CD4-positive, alpha-beta T cell (primary cell): ENCODE measurements at regions not wholly inside any gene's neighbourhood (a gene's known extent, or its start where the extent isn't known, plus 50 kb on each side); places are given as distances from the start of the nearest gene placed in this dataset.

Experiments
- ATAC-seq: fragments of 200-7000 bp; cut with Tn5 transposase; one replicate; pipeline ENCODE4 v1.10.0; 2022; ENCODE audit warnings: mild to moderate bottlenecking; ENCODE audit not compliant: poor library complexity
- CTCF ChIA-PET: fragments of 350-600 bp; sonication (Branson Sonifier 250); formaldehyde crosslinking; loops from one replicate; lab custom pipeline; 2021; ENCODE audit warnings: antibody characterized with exemption, inconsistent platforms; lab: Charles Lee
- POLR2A ChIA-PET: fragments of 350-600 bp; sonication (Branson Sonifier 250); formaldehyde crosslinking; loops from one replicate; lab custom pipeline; 2021; ENCODE audit warnings: antibody characterized with exemption, inconsistent platforms; lab: Charles Lee
- DNase-seq, 14 experiments: peaks; one replicate each; pipeline ENCODE4 v3.0.0-alpha.2; 2013 to 2020; ENCODE audit warnings: mixed read lengths in 2 of 14
- H3K27ac ChIP-seq, 2 donors: one replicate each; pipeline versions ENCODE4 v1.5.1 to v1.7.0; 2013; ENCODE audit warnings: low read length in 2 of 2, low read depth in 1 of 2, mild to moderate bottlenecking in 1 of 2
- H3K27me3 ChIP-seq, 2 experiments: 1 replicate in 1 of 2; 2 replicates in 1 of 2; pipeline versions ENCODE4 v1.6.1 to v1.7.0; 2013; ENCODE audit warnings: low read length in 2 of 2, control low read depth in 1 of 2, mild to moderate bottlenecking in 1 of 2, moderate library complexity in 1 of 2; ENCODE audit not compliant: insufficient read depth in 2 of 2, control insufficient read depth in 1 of 2
- H3K36me3 ChIP-seq: one replicate; pipeline ENCODE4 v1.6.1; 2013; ENCODE audit warnings: low read length, control low read depth; ENCODE audit not compliant: insufficient read depth
- H3K4me1 ChIP-seq: one replicate; pipeline ENCODE4 v1.6.1; 2013; ENCODE audit warnings: low read length, control low read depth; ENCODE audit not compliant: insufficient read depth
- H3K4me3 ChIP-seq: one replicate; pipeline ENCODE4 v1.5.1; 2013; ENCODE audit warnings: mild to moderate bottlenecking, low read length, moderate library complexity
- H3K9me3 ChIP-seq, 2 experiments: 1 replicate in 1 of 2; 2 replicates in 1 of 2; pipeline versions ENCODE4 v1.6.1 to v1.7.0; 2013; ENCODE audit warnings: low read length in 2 of 2, mild to moderate bottlenecking in 2 of 2, control low read depth in 1 of 2, moderate library complexity in 1 of 2; ENCODE audit not compliant: control insufficient read depth in 1 of 2, insufficient read depth in 1 of 2
- H3K27ac Mint-ChIP-seq: one replicate; pipeline ENCODE4 v1.8.0; 2020; ENCODE audit warnings: mixed read lengths
- H3K27me3 Mint-ChIP-seq: one replicate; pipeline ENCODE4 v1.8.0; 2021; ENCODE audit warnings: mixed read lengths
- H3K36me3 Mint-ChIP-seq: one replicate; pipeline ENCODE4 v1.8.0; 2021; ENCODE audit warnings: low read depth, mixed read lengths
- H3K4me1 Mint-ChIP-seq: one replicate; pipeline ENCODE4 v1.8.0; 2021; ENCODE audit warnings: low read depth, mixed read lengths
- H3K4me3 Mint-ChIP-seq: one replicate; pipeline ENCODE4 v1.8.0; 2020; ENCODE audit warnings: mild to moderate bottlenecking, mixed read lengths
- H3K9me3 Mint-ChIP-seq: one replicate; pipeline ENCODE4 v1.8.0; 2020; ENCODE audit warnings: mixed read lengths
- CTCF ChIP-seq: fragments of 200-600 bp; IDR thresholded peaks from one replicate; pipeline ENCODE4 v1.8.0; 2022; ENCODE audit warnings: antibody characterized with exemption, mild to moderate bottlenecking
- intact Hi-C, 2 experiments: fragments of 100-400 bp; cut with DNase I in 1 of 2; cut with micrococcal nuclease in 1 of 2; formaldehyde crosslinking; loops; one replicate each; pipeline versions ENCODE4 v1.15.1 to v1.9.0; 2023 to 2025; cut with DNase I, micrococcal nuclease

GRCh38 chr4:4735136-4735750, 124.2 kb upstream of the MSX1 start:
- H3K4me3 ChIP-seq, result no peak overlapping the region

GRCh38 chr4:4734425-4734824, 125.0 kb upstream of the MSX1 start:
- no peak overlapping the region for H3K4me3 ChIP-seq
- ATAC-seq (no peak), DNase-seq (no peak)
- CTCF ChIA-PET, result no interaction called here
- no peak overlapping the region for H3K27ac Mint-ChIP-seq
- no peaks in the 10 kb centered on the region for H3K4me1 Mint-ChIP-seq
- no peak for TF ChIP-seq CTCF
- no peak overlapping the region for H3K27ac ChIP-seq
- intact Hi-C loops, result no loop called here
- H3K4me3 Mint-ChIP-seq, result no peak overlapping the region
- H3K9me3 Mint-ChIP-seq, result peaks cover 9% of the 10 kb centered on the region
- POLR2A ChIA-PET, result no interaction called here
- H3K4me1 ChIP-seq, result no peaks in the 10 kb centered on the region
- H3K27me3 ChIP-seq, result no peaks in the 10 kb centered on the region
- peaks cover 4% of the 10 kb centered on the region for H3K36me3 Mint-ChIP-seq
- H3K27me3 Mint-ChIP-seq, result no peaks in the 10 kb centered on the region
- H3K9me3 ChIP-seq, result peaks cover 0 to 10% of the 10 kb centered on the region in 2 experiments
- no peaks in the 10 kb centered on the region for H3K36me3 ChIP-seq

More at GRCh38 chr4:4735136-4735750, 124.2 kb upstream of the MSX1 start:
- H3K9me3 ChIP-seq, result peaks cover 0 to 5% of the 10 kb centered on the region in 2 experiments
- no peaks in the 10 kb centered on the region for H3K27me3 Mint-ChIP-seq
- no peaks in the 10 kb centered on the region for H3K36me3 ChIP-seq
- no peak for TF ChIP-seq CTCF
- H3K27me3 ChIP-seq, result no peaks in the 10 kb centered on the region
- POLR2A ChIA-PET, result no interaction called here
- CTCF ChIA-PET, result no interaction called here
- no peaks in the 10 kb centered on the region for H3K4me1 Mint-ChIP-seq
- DNase-seq (no peak), ATAC-seq (no peak)
- peaks cover 9% of the 10 kb centered on the region for H3K9me3 Mint-ChIP-seq
- H3K36me3 Mint-ChIP-seq, result peaks cover 4% of the 10 kb centered on the region
- intact Hi-C loops, result no loop called here
- no peak overlapping the region for H3K27ac Mint-ChIP-seq
- no peak overlapping the region for H3K27ac ChIP-seq
- H3K4me1 ChIP-seq, result no peaks in the 10 kb centered on the region
- H3K4me3 Mint-ChIP-seq, result no peak overlapping the region

- Mint-ChIP-seq H3K4me1 (no peaks in the 10 kb centered on the region), H3K27ac (no peak overlapping the region), H3K4me3 (no peak overlapping the region), H3K9me3 (peaks cover 9% of the 10 kb centered on the region), H3K36me3 (peaks cover 4% of the 10 kb centered on the region), H3K27me3 (no peaks in the 10 kb centered on the region)
- ATAC-seq, result no peak
- no peak for DNase-seq
- H3K4me3 ChIP-seq, result no peak overlapping the region
- intact Hi-C loops, result no loop called here
- peaks cover 0 to 17% of the 10 kb centered on the region in 2 experiments for H3K9me3 ChIP-seq
- H3K36me3 ChIP-seq, result no peaks in the 10 kb centered on the region
- no peaks in the 10 kb centered on the region for H3K4me1 ChIP-seq
- ChIA-PET POLR2A (no interaction called here), CTCF (no interaction called here)
- TF ChIP-seq CTCF, result no peak
- no peak overlapping the region for H3K27ac ChIP-seq
- H3K27me3 ChIP-seq, result no peaks in the 10 kb centered on the region
Measured at GRCh38 chr4:4733663-4734062, 125.8 kb upstream of the MSX1 start.
